WTC11 (cell line): ENCODE measurements at regions not wholly inside any gene's neighbourhood (a gene's known extent, or its start where the extent isn't known, plus 50 kb on each side); places are given as distances from the start of the nearest gene placed in this dataset.

Source experiments
- CTCF ChIP-seq: fragments of 200-600 bp; IDR thresholded peaks from 2 replicates; pipeline ENCODE4 v1.8.0; 2022; ENCODE audit warnings: antibody characterized with exemption
- FOXP4 ChIP-seq: sonication (generic); formaldehyde crosslinking; IDR thresholded peaks from 2 replicates; pipeline ENCODE4 v1.8.0; 2022; ENCODE audit warnings: mild to moderate bottlenecking, missing genetic modification reagents
- MAX ChIP-seq: sonication (generic); formaldehyde crosslinking; IDR thresholded peaks from 2 replicates; pipeline ENCODE4 v1.8.0; 2022; ENCODE audit warnings: mild to moderate bottlenecking, missing genetic modification reagents
- NFYB ChIP-seq: sonication (generic); formaldehyde crosslinking; conservative IDR thresholded peaks from 2 replicates; pipeline ENCODE4 v1.8.0; 2022; ENCODE audit warnings: low read depth, missing genetic modification reagents
- STAT6 ChIP-seq: sonication (generic); formaldehyde crosslinking; conservative IDR thresholded peaks from 2 replicates; pipeline ENCODE4 v1.8.1; 2023; ENCODE audit warnings: mild to moderate bottlenecking, low read depth, missing genetic modification reagents, moderate library complexity
- USF1 ChIP-seq: sonication (generic); formaldehyde crosslinking; IDR thresholded peaks from 2 replicates; pipeline ENCODE4 v1.8.0; 2022; ENCODE audit warnings: mild to moderate bottlenecking, missing genetic modification reagents
- USF2 ChIP-seq: sonication (generic); formaldehyde crosslinking; IDR thresholded peaks from 2 replicates; pipeline ENCODE4 v1.8.1; 2023; ENCODE audit warnings: mild to moderate bottlenecking, missing genetic modification reagents, moderate library complexity
- ZNF416 ChIP-seq: fragments of 250-450 bp; sonication (Bioruptor Pico); IDR thresholded peaks from 2 replicates; pipeline ENCODE4 v1.9.0; 2021; ENCODE audit warnings: mild to moderate bottlenecking, inconsistent platforms

- TF ChIP-seq CTCF (no peak), FOXP4 (CRISPR knock-in tag) (no peak), NFYB (CRISPR knock-in tag) (no peak), MAX (CRISPR knock-in tag) (no peak), USF2 (CRISPR knock-in tag) (no peak), ZNF416 (CRISPR knock-in tag) (no peak), USF1 (CRISPR knock-in tag) (no peak), STAT6 (CRISPR knock-in tag) (no peak)
Measured at GRCh38 chr11:80621871-80622270, 1181.0 kb upstream of the TENM4 start.
